Stimulated activated memory B cell treated with anti-CD40 and anti-IgM and Interleukin-4, amounts not matched to agents 10 μg/mL and 1 μg/mL and 100 μg/mL, for 72 hours (primary cell): ENCODE measurements at regions not wholly inside any gene's neighbourhood (a gene's known extent, or its start where the extent isn't known, plus 50 kb on each side); places are given as distances from the start of the nearest gene placed in this dataset.
A peak's percentile ranks its signal among the peaks of the same experiment; 100 is the strongest.

Source experiments
- ATAC-seq: fragments of 150-1000 bp; cut with Tn5 transposase; 2 replicates; pipeline ENCODE4 v1.10.0; 2021
- H3K27ac Mint-ChIP-seq: one replicate; pipeline ENCODE4 v1.8.0; 2022; ENCODE audit warnings: mild to moderate bottlenecking, mixed read lengths
- H3K27me3 Mint-ChIP-seq: one replicate; pipeline ENCODE4 v1.8.0; 2022; ENCODE audit warnings: mixed read lengths
- H3K36me3 Mint-ChIP-seq: one replicate; pipeline ENCODE4 v1.8.0; 2022; ENCODE audit warnings: mixed read lengths
- H3K4me1 Mint-ChIP-seq: one replicate; pipeline ENCODE4 v1.8.0; 2022; ENCODE audit warnings: mixed read lengths
- H3K4me3 Mint-ChIP-seq: one replicate; pipeline ENCODE4 v1.8.0; 2022; ENCODE audit warnings: mild to moderate bottlenecking, moderate library complexity, mixed read lengths
- H3K9me3 Mint-ChIP-seq: one replicate; pipeline ENCODE4 v1.8.0; 2022; ENCODE audit warnings: mixed read lengths

- no peaks in the 10 kb centered on the region for H3K27me3 Mint-ChIP-seq
- H3K4me1 Mint-ChIP-seq = peaks cover 16% of the 10 kb centered on the region
- peaks cover 3% of the 10 kb centered on the region for H3K9me3 Mint-ChIP-seq
- H3K36me3 Mint-ChIP-seq = no peaks in the 10 kb centered on the region
- ATAC-seq = no peak
- H3K4me3 Mint-ChIP-seq = no peak overlapping the region
- H3K27ac Mint-ChIP-seq = peak overlapping the region; percentile 9
Measured at GRCh38 chr5:116672203-116672602, 97.6 kb upstream of the SEMA6A start.

DNA sequence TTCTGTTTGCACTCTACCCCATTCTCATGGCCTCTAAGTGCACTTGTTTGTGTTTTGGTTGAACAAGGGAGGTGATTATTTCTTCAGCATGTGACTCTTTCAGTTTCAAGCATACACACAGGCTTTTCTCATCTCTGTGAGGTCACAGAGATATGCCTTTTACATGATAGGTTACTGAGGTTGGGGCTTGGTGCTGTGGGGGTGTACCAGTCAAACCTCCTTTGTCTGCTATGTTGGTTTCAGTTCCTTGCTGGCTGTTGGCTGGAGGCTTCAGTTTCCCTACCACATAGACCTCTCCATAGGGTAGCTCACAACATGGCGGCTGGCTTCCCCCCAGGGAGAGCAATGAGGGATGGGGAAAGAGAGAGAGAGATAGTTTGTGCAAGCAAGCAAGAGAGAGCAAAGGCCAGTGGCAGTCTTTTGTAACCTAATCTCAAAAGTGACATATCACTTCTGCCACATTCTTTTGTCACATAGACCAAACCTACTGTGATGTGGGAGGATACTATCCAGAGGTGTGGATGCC lies 96.7 kb upstream of the SEMA6A start:
- H3K27me3 Mint-ChIP-seq = no peaks in the 10 kb centered on the region

GRCh38 chr5:116669261-116670031 lies 94.8 kb upstream of the SEMA6A start:
- ATAC-seq = no peak
- no peak overlapping the region for H3K4me3 Mint-ChIP-seq

More for the DNA sequence above, 96.7 kb upstream of the SEMA6A start:
- Mint-ChIP-seq H3K36me3 (no peaks in the 10 kb centered on the region), H3K4me1 (peaks cover 16% of the 10 kb centered on the region), H3K27ac (peak overlapping the region; percentile 9), H3K4me3 (no peak overlapping the region), H3K9me3 (peaks cover 3% of the 10 kb centered on the region)
- ATAC-seq = peak; percentile 92

DNA sequence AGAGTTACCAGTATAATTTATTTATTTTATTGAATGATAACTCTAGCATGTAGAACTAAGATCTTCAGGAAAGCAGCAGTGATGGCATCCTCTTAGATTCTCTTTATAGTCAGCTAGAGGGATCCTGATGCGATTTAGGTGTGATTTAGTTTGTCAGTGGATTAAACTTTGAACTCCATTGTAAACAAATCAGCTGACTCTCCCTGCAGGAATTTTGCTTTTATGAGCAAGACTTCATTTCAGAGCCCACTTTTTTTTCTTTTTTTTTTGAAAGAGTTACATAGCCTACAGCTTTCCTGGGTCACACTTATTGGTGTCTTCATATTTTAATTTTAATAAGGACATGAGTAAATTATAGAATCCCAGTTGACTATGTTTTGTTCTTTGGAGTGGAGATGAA lies 93.8 kb upstream of the SEMA6A start:
- Mint-ChIP-seq H3K36me3 (no peaks in the 10 kb centered on the region), H3K9me3 (peaks cover 3% of the 10 kb centered on the region), H3K4me1 (peaks cover 16% of the 10 kb centered on the region), H3K27me3 (no peaks in the 10 kb centered on the region), H3K27ac (no peak overlapping the region), H3K4me3 (no peak overlapping the region)
- ATAC-seq = no peak

More at GRCh38 chr5:116669261-116670031, 94.8 kb upstream of the SEMA6A start:
- H3K27me3 Mint-ChIP-seq = no peaks in the 10 kb centered on the region
- H3K9me3 Mint-ChIP-seq = peaks cover 3% of the 10 kb centered on the region
- peaks cover 16% of the 10 kb centered on the region for H3K4me1 Mint-ChIP-seq
- H3K36me3 Mint-ChIP-seq = no peaks in the 10 kb centered on the region
- H3K27ac Mint-ChIP-seq = no peak overlapping the region

DNA sequence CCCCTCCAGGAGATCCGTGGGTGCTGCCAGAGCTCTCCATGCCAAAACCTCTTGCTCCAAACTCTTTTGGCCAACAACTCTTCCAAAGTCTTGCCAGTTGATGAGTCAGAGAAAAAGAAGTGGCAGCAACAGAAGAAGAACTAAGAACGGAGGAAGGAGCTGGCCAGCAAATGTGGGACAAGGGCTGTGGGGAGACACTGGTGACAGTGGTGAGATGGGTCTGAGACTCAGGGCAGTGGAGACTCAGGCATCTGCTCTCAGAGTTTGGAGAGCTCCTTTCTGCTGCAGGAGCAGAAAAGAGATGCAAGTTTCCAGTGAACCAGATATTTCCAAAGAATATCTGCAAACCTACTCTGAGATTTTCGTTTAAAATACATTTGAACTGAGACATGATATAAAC lies 92.3 kb upstream of the SEMA6A start:
- Mint-ChIP-seq H3K27ac (no peak overlapping the region), H3K27me3 (peaks cover under 1% of the 10 kb centered on the region), H3K4me1 (peaks cover 16% of the 10 kb centered on the region), H3K36me3 (no peaks in the 10 kb centered on the region), H3K9me3 (peaks cover 6% of the 10 kb centered on the region), H3K4me3 (no peak overlapping the region)
- ATAC-seq = no peak

DNA sequence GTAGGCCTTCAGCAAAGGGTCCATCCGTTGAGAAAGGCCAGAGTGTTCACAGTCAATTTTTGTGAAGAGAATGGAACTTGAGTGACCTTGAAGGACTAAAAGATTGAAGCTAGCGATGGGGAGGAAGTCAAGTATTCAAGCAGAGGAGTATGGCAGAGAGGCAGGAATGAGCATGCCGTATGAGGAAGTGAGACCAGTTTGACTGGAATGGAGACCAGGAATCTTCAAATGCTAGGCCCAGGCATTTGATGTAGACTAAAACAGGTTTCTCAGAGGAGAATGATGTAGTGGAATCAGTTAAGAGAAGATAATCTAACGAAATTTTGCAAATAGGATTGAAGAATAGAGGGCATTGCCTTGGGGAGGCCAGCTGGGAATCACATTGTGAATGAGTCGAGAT lies 90.4 kb upstream of the SEMA6A start:
- H3K36me3 Mint-ChIP-seq = no peaks in the 10 kb centered on the region
- H3K4me3 Mint-ChIP-seq = no peak overlapping the region
- peaks cover 7% of the 10 kb centered on the region for H3K9me3 Mint-ChIP-seq
- ATAC-seq = no peak
- no peaks in the 10 kb centered on the region for H3K4me1 Mint-ChIP-seq
- no peak overlapping the region for H3K27ac Mint-ChIP-seq
- H3K27me3 Mint-ChIP-seq = peaks cover 7% of the 10 kb centered on the region

DNA sequence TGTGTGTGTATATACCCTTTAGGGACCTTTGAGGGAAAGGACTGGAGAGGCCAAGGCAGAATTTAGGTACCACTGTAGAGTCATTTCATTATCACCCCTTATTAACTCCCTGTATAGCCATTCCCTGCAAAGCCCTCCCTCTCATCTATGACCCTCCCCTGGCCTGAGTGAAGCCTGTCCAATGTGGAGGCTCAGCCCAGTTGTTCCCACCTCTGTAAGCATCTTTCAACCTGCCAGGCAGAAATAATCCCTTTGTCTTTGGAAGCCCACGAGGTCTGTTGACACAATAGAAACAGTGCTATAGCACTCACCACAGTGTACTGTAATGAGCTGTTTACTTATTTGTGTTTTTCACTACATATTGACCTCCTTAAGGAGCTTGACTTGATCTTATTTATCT lies 88.5 kb upstream of the SEMA6A start:
- H3K4me3 Mint-ChIP-seq = no peak overlapping the region
- no peak overlapping the region for H3K27ac Mint-ChIP-seq
- no peaks in the 10 kb centered on the region for H3K4me1 Mint-ChIP-seq
- peaks cover 7% of the 10 kb centered on the region for H3K27me3 Mint-ChIP-seq
- ATAC-seq = no peak
- peaks cover 7% of the 10 kb centered on the region for H3K9me3 Mint-ChIP-seq
- no peaks in the 10 kb centered on the region for H3K36me3 Mint-ChIP-seq

DNA sequence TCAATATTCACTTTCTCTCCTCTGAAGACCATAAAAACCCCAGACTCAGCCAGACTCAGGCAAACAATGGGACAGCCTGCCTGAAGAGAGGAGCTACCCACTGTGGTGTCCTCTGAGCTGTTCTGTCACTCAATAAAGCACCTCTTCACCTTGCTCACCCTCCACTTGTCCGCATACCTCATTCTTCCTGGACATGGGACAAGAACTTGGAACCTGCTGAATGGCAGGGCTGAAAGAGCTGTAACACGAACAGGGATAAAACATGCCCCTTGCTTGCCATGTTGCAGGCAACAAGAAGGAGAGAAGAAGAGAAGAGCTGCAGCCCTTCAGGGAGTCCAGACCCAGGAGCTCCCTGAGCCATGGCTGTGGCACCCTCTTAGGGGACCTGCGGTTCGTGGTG lies 86.8 kb upstream of the SEMA6A start:
- H3K36me3 Mint-ChIP-seq = no peaks in the 10 kb centered on the region
- peaks cover 7% of the 10 kb centered on the region for H3K9me3 Mint-ChIP-seq
- H3K27ac Mint-ChIP-seq = no peak overlapping the region
- no peaks in the 10 kb centered on the region for H3K4me1 Mint-ChIP-seq
- H3K27me3 Mint-ChIP-seq = peaks cover 16% of the 10 kb centered on the region
- no peak for ATAC-seq
- no peak overlapping the region for H3K4me3 Mint-ChIP-seq

GRCh38 chr5:116660929-116661328 lies 86.3 kb upstream of the SEMA6A start:
- Mint-ChIP-seq H3K4me1 (no peaks in the 10 kb centered on the region), H3K4me3 (no peak overlapping the region), H3K27me3 (peaks cover 19% of the 10 kb centered on the region), H3K27ac (no peak overlapping the region), H3K36me3 (no peaks in the 10 kb centered on the region), H3K9me3 (peaks cover 7% of the 10 kb centered on the region)
- ATAC-seq = no peak

DNA sequence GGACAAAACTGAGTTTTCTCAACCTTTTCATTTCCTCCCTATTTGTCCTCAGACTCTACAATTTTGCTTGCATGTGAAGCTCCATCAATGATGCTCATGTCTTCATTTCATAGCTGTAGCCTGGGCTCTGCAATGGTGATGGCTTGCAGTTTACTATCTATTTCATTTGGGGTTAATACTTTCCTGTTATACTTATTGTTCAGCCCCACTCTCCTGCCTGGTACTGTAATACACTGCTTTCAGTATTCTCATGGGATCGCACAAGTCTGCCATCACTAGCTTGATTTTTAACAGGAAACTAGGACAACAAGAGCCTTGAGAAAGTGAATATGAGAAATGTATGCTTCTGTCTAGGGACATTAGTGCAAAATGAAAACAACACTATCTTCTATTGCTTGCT lies 84.2 kb upstream of the SEMA6A start:
- ATAC-seq = no peak
- peaks cover 7% of the 10 kb centered on the region for H3K9me3 Mint-ChIP-seq
- H3K36me3 Mint-ChIP-seq = no peaks in the 10 kb centered on the region
- no peak overlapping the region for H3K4me3 Mint-ChIP-seq
- H3K27me3 Mint-ChIP-seq = peaks cover 19% of the 10 kb centered on the region
- no peaks in the 10 kb centered on the region for H3K4me1 Mint-ChIP-seq
- H3K27ac Mint-ChIP-seq = no peak overlapping the region

DNA sequence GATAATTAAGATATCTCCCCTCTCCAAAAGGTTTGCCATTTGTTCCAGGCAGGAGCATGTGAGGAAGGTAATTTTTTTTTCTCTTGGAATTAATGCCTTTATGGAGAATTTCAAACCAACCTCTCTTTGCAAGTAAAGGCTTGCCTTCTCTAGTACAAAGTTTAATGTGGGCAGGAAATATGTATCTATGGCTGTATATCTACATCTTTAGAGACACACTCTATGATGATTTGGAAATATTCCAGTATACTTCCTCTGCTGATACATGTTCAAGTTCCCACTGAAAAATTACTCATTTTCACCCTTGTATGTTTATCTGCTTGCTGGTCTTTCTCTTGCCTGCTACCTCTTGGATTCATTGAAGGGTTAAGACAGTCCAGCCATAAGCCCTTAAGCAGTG lies 83.5 kb upstream of the SEMA6A start:
- Mint-ChIP-seq H3K27ac (no peak overlapping the region), H3K36me3 (no peaks in the 10 kb centered on the region), H3K4me1 (no peaks in the 10 kb centered on the region), H3K27me3 (peaks cover 22% of the 10 kb centered on the region), H3K4me3 (no peak overlapping the region), H3K9me3 (peaks cover 7% of the 10 kb centered on the region)
- no peak for ATAC-seq

GRCh38 chr5:116655431-116655830 lies 80.8 kb upstream of the SEMA6A start:
- Mint-ChIP-seq H3K27ac (no peak overlapping the region), H3K4me1 (peaks cover 13% of the 10 kb centered on the region), H3K27me3 (peaks cover 35% of the 10 kb centered on the region), H3K4me3 (no peak overlapping the region), H3K36me3 (no peaks in the 10 kb centered on the region), H3K9me3 (no peaks in the 10 kb centered on the region)
- ATAC-seq = no peak

DNA sequence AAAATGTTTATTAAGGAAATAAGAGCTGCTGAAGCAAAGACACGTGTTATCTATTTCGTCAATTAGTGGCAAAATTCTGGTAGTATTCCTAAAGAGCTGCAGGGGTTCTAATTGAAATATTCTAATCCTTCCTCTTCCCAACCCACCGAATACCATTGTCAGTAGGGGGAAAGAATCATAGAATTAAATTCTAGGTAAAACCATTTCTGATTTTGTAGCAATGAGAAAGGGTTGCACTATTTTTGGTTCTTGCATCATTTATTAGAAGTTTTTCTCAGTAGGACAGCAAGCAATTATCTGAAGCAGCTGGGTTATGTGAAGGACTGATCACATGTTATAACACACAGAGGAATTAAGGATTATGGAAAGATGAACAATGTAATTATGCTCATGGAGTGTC lies 80.3 kb upstream of the SEMA6A start:
- Mint-ChIP-seq H3K27me3 (peaks cover 35% of the 10 kb centered on the region), H3K4me1 (peaks cover 13% of the 10 kb centered on the region), H3K36me3 (no peaks in the 10 kb centered on the region), H3K27ac (no peak overlapping the region), H3K4me3 (no peak overlapping the region), H3K9me3 (no peaks in the 10 kb centered on the region)
- ATAC-seq = no peak

DNA sequence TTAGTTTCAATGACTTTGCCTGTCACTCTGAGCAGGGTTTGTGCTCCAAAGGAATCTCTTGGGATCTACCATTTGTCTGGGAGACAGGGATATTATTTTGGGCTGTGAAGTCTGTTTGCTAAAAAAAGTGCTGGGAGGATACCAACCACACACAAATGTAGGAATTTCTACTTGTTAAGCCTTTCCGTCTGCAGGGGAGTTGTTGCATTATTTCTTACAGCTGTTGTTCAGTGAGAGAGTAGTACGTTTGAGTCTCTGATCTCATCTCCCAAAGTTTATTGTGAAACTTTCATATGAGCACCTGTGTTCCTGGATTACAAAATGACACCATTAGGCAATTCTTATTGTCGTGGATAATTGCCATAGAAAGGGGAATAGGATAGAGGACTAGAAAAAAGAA lies 78.3 kb upstream of the SEMA6A start:
- Mint-ChIP-seq H3K27me3 (peaks cover 35% of the 10 kb centered on the region), H3K4me1 (peaks cover 13% of the 10 kb centered on the region), H3K27ac (no peak overlapping the region), H3K9me3 (no peaks in the 10 kb centered on the region), H3K36me3 (no peaks in the 10 kb centered on the region), H3K4me3 (no peak overlapping the region)
- no peak for ATAC-seq

DNA sequence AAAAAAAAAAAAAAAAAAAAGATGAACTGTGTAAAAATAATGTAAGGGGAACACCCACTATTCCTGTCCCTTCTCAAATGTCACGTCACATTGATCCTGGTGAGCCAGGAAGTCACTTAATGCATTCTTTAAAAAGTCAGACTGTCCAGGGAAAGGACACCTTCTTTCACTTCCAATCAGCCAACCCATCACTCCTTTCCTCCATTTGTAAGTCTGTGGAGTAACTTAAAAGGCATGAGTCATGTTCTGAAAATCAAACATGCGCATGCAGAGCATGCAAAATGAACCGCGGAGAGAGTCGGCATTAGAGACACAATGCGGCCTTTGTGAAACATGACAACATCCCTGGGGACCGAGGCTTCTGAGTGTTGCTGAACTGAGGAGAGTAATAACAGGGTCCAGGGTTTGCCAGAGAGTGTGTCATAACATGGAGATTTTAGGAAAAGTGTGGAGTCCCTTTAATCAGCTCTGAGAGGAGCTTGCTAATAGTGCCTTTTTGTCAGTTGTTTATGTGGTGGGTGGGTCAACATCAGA lies 77.6 kb upstream of the SEMA6A start:
- H3K4me3 Mint-ChIP-seq = no peak overlapping the region
- ATAC-seq = peak; percentile 77
- no peaks in the 10 kb centered on the region for H3K9me3 Mint-ChIP-seq
- H3K4me1 Mint-ChIP-seq = peaks cover 13% of the 10 kb centered on the region
- no peak overlapping the region for H3K27ac Mint-ChIP-seq
- H3K36me3 Mint-ChIP-seq = no peaks in the 10 kb centered on the region
- peaks cover 34% of the 10 kb centered on the region for H3K27me3 Mint-ChIP-seq

DNA sequence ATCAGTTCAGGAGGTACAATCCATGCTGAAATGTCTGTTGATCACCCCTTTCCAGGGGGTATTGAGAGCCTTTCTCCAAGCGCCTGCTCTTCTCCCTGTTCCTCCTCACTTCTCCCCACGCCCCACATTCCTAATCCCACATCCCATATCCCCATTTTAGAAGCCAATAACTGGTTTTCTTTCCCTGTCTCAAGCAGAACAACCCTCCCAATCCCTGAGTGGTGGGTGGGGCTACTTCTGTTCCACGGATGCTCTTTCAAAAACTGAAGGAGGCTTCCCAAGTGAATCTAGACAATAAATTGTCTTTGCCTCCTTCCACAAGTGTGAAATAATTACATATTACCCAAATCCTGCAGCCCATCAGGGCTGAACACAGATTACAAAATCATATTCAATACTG lies 77.0 kb upstream of the SEMA6A start:
- Mint-ChIP-seq H3K9me3 (no peaks in the 10 kb centered on the region), H3K4me1 (peaks cover 13% of the 10 kb centered on the region), H3K27ac (no peak overlapping the region), H3K4me3 (no peak overlapping the region), H3K27me3 (peaks cover 28% of the 10 kb centered on the region), H3K36me3 (no peaks in the 10 kb centered on the region)
- no peak for ATAC-seq
